ENCODE measurements at regions not wholly inside any gene's neighbourhood (a gene's known extent, or its start where the extent isn't known, plus 50 kb on each side); places are given as distances from the start of the nearest gene placed in this dataset.

DNA sequence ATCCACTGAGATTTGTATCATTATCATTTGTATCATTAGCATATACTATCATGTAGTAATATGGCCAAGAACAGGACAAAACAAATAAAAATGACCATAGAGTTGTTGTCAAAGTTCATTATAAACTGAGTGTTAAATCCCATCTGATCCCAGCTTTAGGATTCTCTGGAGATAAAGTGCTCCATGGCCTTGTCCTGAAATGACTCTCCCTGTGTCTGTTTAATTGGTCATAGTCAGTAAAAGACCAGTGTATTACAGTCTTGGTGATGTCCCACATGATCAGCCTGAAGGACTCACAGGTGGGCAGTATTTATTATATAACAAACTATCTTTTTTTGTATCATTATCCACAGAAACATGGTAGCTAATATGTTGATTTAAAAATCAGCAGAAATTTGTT, 361.6 kb downstream of the TMEM135 start:
- H3K4me1 ChIP-seq (ENCODE audit: insufficient read depth, low read length): peaks cover 8% of the 10 kb centered on the region; the same call in 1 of the 2 replicates
- H3F3A ChIP-seq (ENCODE audit: low read length, unreplicated experiment): no peaks in the 10 kb centered on the region
- TF ChIP-seq CTCF (conservative IDR thresholded peaks at IDR 0.05; ENCODE audit: low read depth, low read length) (no peak), EZH2 (IDR thresholded peaks at IDR 0.05; ENCODE audit: low read length, unreplicated experiment) (no peak), EZH2phosphoT487 (IDR thresholded peaks at IDR 0.05; ENCODE audit: borderline replicate concordance, low read length) (no peak)
- H3K79me2 ChIP-seq (ENCODE audit: low read length): no peaks in the 10 kb centered on the region
- CTCF ChIA-PET: no interaction called here
- no peak overlapping the region for H3K9ac ChIP-seq (ENCODE audit: low read length)
- H4K20me1 ChIP-seq (ENCODE audit: low read length): no peaks in the 10 kb centered on the region
- no TSS peak for BruUV-seq (replicated peaks)
- POLR2A ChIA-PET (ENCODE audit: unreplicated experiment): no interaction called here
- H2AFZ ChIP-seq (ENCODE audit: low read length): no peak overlapping the region
- DNase-seq (no peak), ATAC-seq (no peak)
- no peaks in the 10 kb centered on the region for H3K36me3 ChIP-seq (ENCODE audit: low read depth, low read length)
- intact Hi-C loops (cut with micrococcal nuclease): no loop called here
- no peak overlapping the region for H3K4me3 ChIP-seq (ENCODE audit: low read length)
- no peak overlapping the region for H3K4me2 ChIP-seq (ENCODE audit: low read length)
- H3K9me2 ChIP-seq (replicated peaks; ENCODE audit: low read length): no peaks in the 10 kb centered on the region
- H3K27ac ChIP-seq (ENCODE audit: low read length): no peak overlapping the region
- H3K27me3 ChIP-seq (ENCODE audit: low read length): no peaks in the 10 kb centered on the region
- H3K9me3 ChIP-seq (ENCODE audit: low read length): no peaks in the 10 kb centered on the region

- ATAC-seq (no peak), DNase-seq (no peak)
- Histone ChIP-seq H3K79me2 (ENCODE audit: low read length) (no peaks in the 10 kb centered on the region), H3K27ac (ENCODE audit: low read length) (no peak overlapping the region), H3K36me3 (ENCODE audit: low read depth, low read length) (no peaks in the 10 kb centered on the region), H2AFZ (ENCODE audit: low read length) (no peak overlapping the region), H3K4me1 (ENCODE audit: insufficient read depth, low read length) (peaks cover 8% of the 10 kb centered on the region; the same call in 1 of the 2 replicates), H4K20me1 (ENCODE audit: low read length) (no peaks in the 10 kb centered on the region), H3K4me3 (ENCODE audit: low read length) (no peak overlapping the region), H3K9me2 (replicated peaks; ENCODE audit: low read length) (no peaks in the 10 kb centered on the region), H3K9me3 (ENCODE audit: low read length) (no peaks in the 10 kb centered on the region), H3K9ac (ENCODE audit: low read length) (no peak overlapping the region), H3K27me3 (ENCODE audit: low read length) (no peaks in the 10 kb centered on the region), H3K4me2 (ENCODE audit: low read length) (no peak overlapping the region), H3F3A (ENCODE audit: low read length, unreplicated experiment) (no peaks in the 10 kb centered on the region)
- intact Hi-C loops (cut with micrococcal nuclease): no loop called here
- TF ChIP-seq EZH2 (IDR thresholded peaks at IDR 0.05; ENCODE audit: low read length, unreplicated experiment): no peak
- no peak for TF ChIP-seq EZH2phosphoT487 (IDR thresholded peaks at IDR 0.05; ENCODE audit: borderline replicate concordance, low read length)
- no peak for TF ChIP-seq CTCF (conservative IDR thresholded peaks at IDR 0.05; ENCODE audit: low read depth, low read length)
- ChIA-PET POLR2A (ENCODE audit: unreplicated experiment) (no interaction called here), CTCF (no interaction called here)
- BruUV-seq (replicated peaks): no TSS peak
These were observed 361.2 kb downstream of the TMEM135 start for GRCh38 chr11:87398931-87399330.

GRCh38 chr11:87397011-87397865, 359.5 kb downstream of the TMEM135 start:
- DNase-seq (peak; percentile 48), ATAC-seq (peak; percentile 54)
- H3K9me3 ChIP-seq (ENCODE audit: low read length): no peaks in the 10 kb centered on the region
- peak overlapping the region; percentile 33; the same call in 1 of the 2 replicates for H2AFZ ChIP-seq (ENCODE audit: low read length)
- no TSS peak for BruUV-seq (replicated peaks)
- peaks cover 8% of the 10 kb centered on the region; the same call in 1 of the 2 replicates for H3K4me1 ChIP-seq (ENCODE audit: insufficient read depth, low read length)
- POLR2A ChIA-PET (ENCODE audit: unreplicated experiment): no interaction called here
- H3K27ac ChIP-seq (ENCODE audit: low read length): no peak overlapping the region
- no peak overlapping the region for H3K4me3 ChIP-seq (ENCODE audit: low read length)
- intact Hi-C loops (cut with micrococcal nuclease): no loop called here
- no peaks in the 10 kb centered on the region for H3F3A ChIP-seq (ENCODE audit: low read length, unreplicated experiment)
- no peaks in the 10 kb centered on the region for H3K36me3 ChIP-seq (ENCODE audit: low read depth, low read length)
- no peak overlapping the region for H3K4me2 ChIP-seq (ENCODE audit: low read length)
- CTCF ChIA-PET: no interaction called here
- no peaks in the 10 kb centered on the region for H3K9me2 ChIP-seq (replicated peaks; ENCODE audit: low read length)
- H3K27me3 ChIP-seq (ENCODE audit: low read length): no peaks in the 10 kb centered on the region
- no peak overlapping the region for H3K9ac ChIP-seq (ENCODE audit: low read length)
- no peaks in the 10 kb centered on the region for H3K79me2 ChIP-seq (ENCODE audit: low read length)
- no peak for TF ChIP-seq EZH2phosphoT487 (IDR thresholded peaks at IDR 0.05; ENCODE audit: borderline replicate concordance, low read length)
- no peaks in the 10 kb centered on the region for H4K20me1 ChIP-seq (ENCODE audit: low read length)

Measured in PC-3 (cell line).